WERI-Rb-1 (cell line): ENCODE measurements at regions not wholly inside any gene's neighbourhood (a gene's known extent, or its start where the extent isn't known, plus 50 kb on each side); places are given as distances from the start of the nearest gene placed in this dataset.

ENCODE experiments used
- DNase-seq: peaks from one replicate; pipeline ENCODE4 v3.0.0-alpha.2; 2020
- H3K27ac ChIP-seq: fragments of 250-450 bp; sonication (Bioruptor Pico); 2 replicates; pipeline ENCODE4 v1.5.1; 2020; ENCODE audit warnings: mild to moderate bottlenecking, moderate library complexity
- H3K27me3 ChIP-seq: fragments of 250-450 bp; sonication (Bioruptor Pico); 2 replicates; pipeline ENCODE4 v1.5.1; 2021; ENCODE audit warnings: mild to moderate bottlenecking, low read depth, moderate library complexity; ENCODE audit not compliant: insufficient read depth, severe bottlenecking
- H3K36me3 ChIP-seq: fragments of 250-450 bp; sonication (Bioruptor Pico); 2 replicates; pipeline ENCODE4 v1.5.1; 2020; ENCODE audit warnings: mild to moderate bottlenecking, moderate library complexity
- H3K4me3 ChIP-seq: 2 replicates; pipeline ENCODE4 v1.5.1; 2011; ENCODE audit warnings: low read depth, mild to moderate bottlenecking, control low read depth, low read length
- H3K9me3 ChIP-seq: fragments of 250-450 bp; sonication (Bioruptor Pico); 2 replicates; pipeline ENCODE4 v1.5.1; 2021; ENCODE audit warnings: mild to moderate bottlenecking, moderate library complexity; ENCODE audit not compliant: severe bottlenecking
- TF ChIP-seq, protein P1 (sequence below): IDR thresholded peaks from 2 replicates; pipeline ENCODE4 v1.5.1; 2011; ENCODE audit warnings: low read depth, mild to moderate bottlenecking, control low read depth, inconsistent platforms, low read length

DNA sequence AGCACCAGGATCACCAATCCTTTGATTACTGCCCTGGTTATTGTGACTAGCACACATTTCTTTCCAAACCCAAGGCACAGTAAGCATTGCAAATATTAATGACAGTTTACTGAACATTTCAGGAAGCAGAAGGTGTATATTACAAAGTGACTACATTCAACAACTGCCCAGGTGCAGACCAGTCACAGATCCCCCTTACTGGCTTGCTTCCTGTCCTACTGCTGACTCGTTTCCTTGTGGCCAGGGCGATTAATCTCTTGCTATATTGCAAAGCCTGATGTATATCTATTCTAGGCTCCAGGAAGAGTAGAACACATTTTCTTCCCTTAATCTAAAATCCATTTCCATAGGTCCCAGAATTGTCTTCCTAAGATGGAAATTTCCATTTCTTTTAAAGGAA, 77.2 kb upstream of the EPHA7 start:
- no peak overlapping the region for H3K27ac ChIP-seq
- H3K4me3 ChIP-seq = no peak overlapping the region
- TF ChIP-seq, protein P1, sequence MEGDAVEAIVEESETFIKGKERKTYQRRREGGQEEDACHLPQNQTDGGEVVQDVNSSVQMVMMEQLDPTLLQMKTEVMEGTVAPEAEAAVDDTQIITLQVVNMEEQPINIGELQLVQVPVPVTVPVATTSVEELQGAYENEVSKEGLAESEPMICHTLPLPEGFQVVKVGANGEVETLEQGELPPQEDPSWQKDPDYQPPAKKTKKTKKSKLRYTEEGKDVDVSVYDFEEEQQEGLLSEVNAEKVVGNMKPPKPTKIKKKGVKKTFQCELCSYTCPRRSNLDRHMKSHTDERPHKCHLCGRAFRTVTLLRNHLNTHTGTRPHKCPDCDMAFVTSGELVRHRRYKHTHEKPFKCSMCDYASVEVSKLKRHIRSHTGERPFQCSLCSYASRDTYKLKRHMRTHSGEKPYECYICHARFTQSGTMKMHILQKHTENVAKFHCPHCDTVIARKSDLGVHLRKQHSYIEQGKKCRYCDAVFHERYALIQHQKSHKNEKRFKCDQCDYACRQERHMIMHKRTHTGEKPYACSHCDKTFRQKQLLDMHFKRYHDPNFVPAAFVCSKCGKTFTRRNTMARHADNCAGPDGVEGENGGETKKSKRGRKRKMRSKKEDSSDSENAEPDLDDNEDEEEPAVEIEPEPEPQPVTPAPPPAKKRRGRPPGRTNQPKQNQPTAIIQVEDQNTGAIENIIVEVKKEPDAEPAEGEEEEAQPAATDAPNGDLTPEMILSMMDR = no peak
- H3K27me3 ChIP-seq = no peaks in the 10 kb centered on the region
- DNase-seq = peak; percentile 10
- no peaks in the 10 kb centered on the region for H3K36me3 ChIP-seq
- H3K9me3 ChIP-seq = no peaks in the 10 kb centered on the region

DNA sequence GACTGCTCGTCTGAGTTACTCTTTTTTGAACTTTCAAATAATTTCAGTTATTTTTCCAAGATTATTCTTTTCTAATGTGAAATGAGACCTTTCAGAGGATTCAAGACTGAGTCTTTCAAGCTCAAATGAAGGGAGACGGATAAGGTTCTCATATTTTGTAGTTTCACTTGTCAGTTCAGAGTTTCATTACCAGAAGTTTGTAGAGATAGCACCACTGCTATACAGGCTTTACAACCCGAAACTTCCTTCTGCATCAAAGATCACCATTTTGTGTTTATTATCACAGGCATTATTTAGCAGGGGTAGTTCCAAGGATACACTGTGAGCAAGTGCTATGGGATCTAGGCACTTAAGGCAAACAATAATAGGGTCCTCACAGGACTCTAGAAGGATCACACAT, 74.7 kb upstream of the EPHA7 start:
- no peak overlapping the region for H3K4me3 ChIP-seq
- H3K27me3 ChIP-seq = no peaks in the 10 kb centered on the region
- no peak overlapping the region for H3K27ac ChIP-seq
- H3K36me3 ChIP-seq = no peaks in the 10 kb centered on the region
- no peak for DNase-seq
- H3K9me3 ChIP-seq = no peaks in the 10 kb centered on the region
- TF ChIP-seq, protein P1 = no peak

DNA sequence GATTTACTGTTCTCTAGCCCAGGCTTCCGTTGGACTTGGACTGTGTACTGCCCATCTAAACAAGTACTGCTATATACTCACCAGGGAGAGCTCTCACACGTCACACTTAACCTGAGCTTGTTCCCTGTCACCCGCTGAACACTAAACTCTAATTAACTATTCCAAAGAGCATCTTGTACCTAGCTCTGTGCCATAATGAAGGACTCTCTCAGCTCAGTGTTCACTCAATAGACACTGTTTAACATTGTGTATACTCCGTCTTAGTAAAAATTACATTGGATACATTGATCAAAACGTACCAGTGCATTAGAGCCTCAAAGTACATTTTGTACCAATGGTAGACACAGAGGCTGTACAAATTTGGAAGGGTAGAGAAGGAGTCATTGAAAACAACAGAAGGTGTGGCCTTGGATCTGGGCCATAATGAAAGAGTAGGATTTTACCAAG, 55.4 kb upstream of the EPHA7 start:
- no peak overlapping the region for H3K4me3 ChIP-seq
- TF ChIP-seq, protein P1 = no peak
- no peaks in the 10 kb centered on the region for H3K9me3 ChIP-seq
- H3K27me3 ChIP-seq = no peaks in the 10 kb centered on the region
- no peaks in the 10 kb centered on the region for H3K36me3 ChIP-seq
- H3K27ac ChIP-seq = no peak overlapping the region
- no peak for DNase-seq

DNA sequence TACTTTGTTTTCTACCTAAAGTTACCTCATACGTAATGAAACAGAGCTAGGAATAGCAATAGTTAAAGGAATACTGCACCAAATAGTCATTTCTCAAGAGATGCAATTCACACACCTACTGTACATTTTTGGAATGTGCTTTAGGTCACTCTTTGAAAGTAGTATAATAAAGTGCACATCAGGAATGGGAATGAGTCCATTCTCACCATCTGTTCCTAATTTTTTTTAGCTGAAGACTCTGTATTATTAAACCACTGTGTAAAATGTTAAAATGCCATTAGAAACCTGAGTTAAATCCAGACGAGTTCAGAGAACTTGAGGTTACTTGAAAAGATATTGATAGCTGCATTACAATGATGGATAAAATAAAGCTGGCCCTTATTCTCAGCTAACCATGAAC, 51.9 kb upstream of the EPHA7 start:
- Histone ChIP-seq H3K4me3 (no peak overlapping the region), H3K27ac (no peak overlapping the region), H3K9me3 (no peaks in the 10 kb centered on the region), H3K27me3 (no peaks in the 10 kb centered on the region), H3K36me3 (no peaks in the 10 kb centered on the region)
- no peak for DNase-seq
- TF ChIP-seq, protein P1 = no peak
